SK-N-SH treated with all-trans-retinoic acid at 6 μM for 48 hours (cell line): ENCODE measurements at regions not wholly inside any gene's neighbourhood (a gene's known extent, or its start where the extent isn't known, plus 50 kb on each side); places are given as distances from the start of the nearest gene placed in this dataset.

Source experiments
- RARB ChIP-seq: fragments of 250-450 bp; sonication (Bioruptor Pico); IDR thresholded peaks from 2 replicates; pipeline ENCODE4 v1.8.0; 2021; ENCODE audit warnings: mild to moderate bottlenecking, moderate library complexity
- TOX ChIP-seq: fragments of 250-450 bp; sonication (Bioruptor Pico); IDR thresholded peaks from 2 replicates; pipeline ENCODE4 v1.8.0; 2021; ENCODE audit warnings: mild to moderate bottlenecking, moderate library complexity, borderline replicate concordance
- ZNF8 ChIP-seq: fragments of 450-650 bp; formaldehyde crosslinking; IDR thresholded peaks from 2 replicates; pipeline ENCODE4 v1.5.0; 2020; ENCODE audit warnings: mild to moderate bottlenecking, moderate library complexity

GRCh38 chr2:194289712-194290346 is 1367.2 kb upstream of the SLC39A10 start:
- TF ChIP-seq RARB (no peak), TOX (CRISPR knock-in tag) (no peak), ZNF8 (CRISPR knock-in tag) (no peak)
